H9 (cell line): ENCODE measurements at regions not wholly inside any gene's neighbourhood (a gene's known extent, or its start where the extent isn't known, plus 50 kb on each side); places are given as distances from the start of the nearest gene placed in this dataset.

Source experiments
- DNase-seq: peaks from one replicate; pipeline ENCODE4 v3.0.0-alpha.2; 2017
- H2AFZ ChIP-seq: one replicate; pipeline ENCODE4 v1.6.1; 2013; ENCODE audit warnings: mild to moderate bottlenecking, low read length, control low read depth, moderate library complexity
- H2AK5ac ChIP-seq: 2 replicates; pipeline ENCODE4 v1.6.1; 2013; ENCODE audit warnings: low read length, control low read depth, mixed read lengths; ENCODE audit not compliant: insufficient read length
- H2BK120ac ChIP-seq: one replicate; pipeline ENCODE4 v1.6.1; 2013; ENCODE audit warnings: low read depth, mild to moderate bottlenecking, low read length, control low read depth, inconsistent platforms; ENCODE audit not compliant: poor library complexity, severe bottlenecking
- H2BK12ac ChIP-seq: 2 replicates; pipeline ENCODE4 v1.6.1; 2013; ENCODE audit warnings: low read length, control low read depth, mixed read lengths, low read depth; ENCODE audit not compliant: insufficient read length
- H2BK15ac ChIP-seq: 2 replicates; pipeline ENCODE4 v1.6.1; 2013; ENCODE audit warnings: low read depth, low read length, control low read depth
- H2BK20ac ChIP-seq: one replicate; pipeline ENCODE4 v1.6.1; 2013; ENCODE audit warnings: low read depth, mild to moderate bottlenecking, low read length, control low read depth, inconsistent platforms; ENCODE audit not compliant: poor library complexity, severe bottlenecking
- H2BK5ac ChIP-seq: 2 replicates; pipeline ENCODE4 v1.6.1; 2013; ENCODE audit warnings: low read length, control low read depth, mixed read lengths; ENCODE audit not compliant: insufficient read length
- H3K14ac ChIP-seq: 2 replicates; pipeline ENCODE4 v1.6.1; 2013; ENCODE audit warnings: low read length, control low read depth; ENCODE audit not compliant: insufficient read depth
- H3K18ac ChIP-seq: 2 replicates; pipeline ENCODE4 v1.6.1; 2013; ENCODE audit warnings: low read depth, mild to moderate bottlenecking, mixed read lengths, low read length, control low read depth; ENCODE audit not compliant: insufficient read length
- H3K23ac ChIP-seq: 2 replicates; pipeline ENCODE4 v1.6.1; 2013; ENCODE audit warnings: low read length, control low read depth, mixed read lengths, low read depth; ENCODE audit not compliant: insufficient read length
- H3K23me2 ChIP-seq: 2 replicates; pipeline ENCODE4 v1.6.1; 2013; ENCODE audit warnings: low read depth, mild to moderate bottlenecking, mixed read lengths, low read length, control low read depth; ENCODE audit not compliant: insufficient read length, poor library complexity, severe bottlenecking
- H3K27ac ChIP-seq: 2 replicates; pipeline ENCODE4 v1.5.1; 2013; ENCODE audit warnings: low read length, control low read depth, mixed read lengths, low read depth; ENCODE audit not compliant: insufficient read length
- H3K27me3 ChIP-seq: 2 replicates; pipeline ENCODE4 v1.6.1; 2013; ENCODE audit warnings: low read length, control low read depth, inconsistent platforms; ENCODE audit not compliant: insufficient read depth
- H3K4ac ChIP-seq: 2 replicates; pipeline ENCODE4 v1.6.1; 2013; ENCODE audit warnings: low read depth, mild to moderate bottlenecking, control low read depth, inconsistent platforms, low read length, moderate library complexity
- H3K4me1 ChIP-seq: 2 replicates; pipeline ENCODE4 v1.6.1; 2013; ENCODE audit warnings: low read length, control low read depth, inconsistent platforms; ENCODE audit not compliant: insufficient read depth
- H3K4me2 ChIP-seq: 2 replicates; pipeline ENCODE4 v1.6.1; 2013; ENCODE audit warnings: low read length, control low read depth, mixed read lengths; ENCODE audit not compliant: insufficient read length, insufficient read depth
- H3K56ac ChIP-seq: 2 replicates; pipeline ENCODE4 v1.6.1; 2013; ENCODE audit warnings: low read depth, mild to moderate bottlenecking, mixed read lengths, low read length, control low read depth; ENCODE audit not compliant: insufficient read length
- H3K79me1 ChIP-seq: 2 replicates; pipeline ENCODE4 v1.6.1; 2013; ENCODE audit warnings: low read depth, mild to moderate bottlenecking, moderate library complexity, low read length, control low read depth, inconsistent platforms; ENCODE audit not compliant: insufficient read depth, poor library complexity, severe bottlenecking
- H3K79me2 ChIP-seq: 2 replicates; pipeline ENCODE4 v1.6.1; 2013; ENCODE audit warnings: low read length, control low read depth, inconsistent platforms; ENCODE audit not compliant: insufficient read depth
- H3K9ac ChIP-seq: 2 replicates; pipeline ENCODE4 v1.6.1; 2013; ENCODE audit warnings: low read length, control low read depth, mixed read lengths; ENCODE audit not compliant: insufficient read length; ENCODE audit errors: extremely low read depth
- H3K9me3 ChIP-seq: one replicate; pipeline ENCODE4 v1.6.1; 2013; ENCODE audit warnings: low read depth, low read length, inconsistent platforms; ENCODE audit not compliant: control insufficient read depth
- H3T11ph ChIP-seq: one replicate; pipeline ENCODE4 v1.6.1; 2013; ENCODE audit warnings: mild to moderate bottlenecking, low read length, control low read depth, inconsistent platforms
- H4K20me1 ChIP-seq: one replicate; pipeline ENCODE4 v1.6.1; 2013; ENCODE audit not compliant: control insufficient read depth, insufficient read length, insufficient read depth
- H4K5ac ChIP-seq: 2 replicates; pipeline ENCODE4 v1.6.1; 2013; ENCODE audit warnings: low read depth, mild to moderate bottlenecking, mixed read lengths, low read length, control low read depth; ENCODE audit not compliant: insufficient read length
- H4K8ac ChIP-seq: replicated peaks from 2 replicates; pipeline ENCODE4 v1.6.1; 2013; ENCODE audit warnings: low read length, control low read depth, mixed read lengths, low read depth; ENCODE audit not compliant: insufficient read length
- H4K91ac ChIP-seq: 2 replicates; pipeline ENCODE4 v1.6.1; 2013; ENCODE audit warnings: low read depth, mild to moderate bottlenecking, moderate library complexity, mixed read lengths, low read length, control low read depth; ENCODE audit not compliant: insufficient read length
- H3K27ac Mint-ChIP-seq, 3 experiments: 2 replicates in 2 of 3; 3 replicates in 1 of 3; pipeline ENCODE4 v1.8.0; 2020 to 2021; ENCODE audit warnings: mixed read lengths in 3 of 3, mild to moderate bottlenecking in 1 of 3, moderate library complexity in 1 of 3
- H3K27me3 Mint-ChIP-seq: 2 replicates; pipeline ENCODE4 v1.8.0; 2021; ENCODE audit warnings: low read depth, mild to moderate bottlenecking, moderate library complexity, mixed read lengths
- H3K36me3 Mint-ChIP-seq, 3 experiments: 2 replicates in 2 of 3; 3 replicates in 1 of 3; pipeline ENCODE4 v1.8.0; 2020 to 2021; ENCODE audit warnings: low read depth in 3 of 3, mixed read lengths in 3 of 3; ENCODE audit not compliant: insufficient read depth in 1 of 3
- H3K4me1 Mint-ChIP-seq, 2 experiments: 2 replicates each; pipeline ENCODE4 v1.8.0; 2020; ENCODE audit warnings: mixed read lengths in 2 of 2
- H3K4me3 Mint-ChIP-seq, 2 experiments: 2 replicates in 1 of 2; 3 replicates in 1 of 2; pipeline ENCODE4 v1.8.0; 2020 to 2021; ENCODE audit warnings: mild to moderate bottlenecking in 2 of 2, mixed read lengths in 2 of 2, moderate library complexity in 1 of 2
- H3K9me3 Mint-ChIP-seq, 2 experiments: 2 replicates in 1 of 2; 3 replicates in 1 of 2; pipeline ENCODE4 v1.8.0; 2020; ENCODE audit warnings: mild to moderate bottlenecking in 2 of 2, mixed read lengths in 2 of 2, moderate library complexity in 1 of 2
- CTCF ChIP-seq: fragments of 200-600 bp; sonication (generic); conservative IDR thresholded peaks from 3 replicates; pipeline ENCODE4 v1.8.0; 2021; ENCODE audit warnings: antibody characterized with exemption, mild to moderate bottlenecking
- WGBS: extraction: QIAGEN DNeasy Blood & Tissue Kit; methylation state at CpG from one replicate; pipeline ENCODE4 v1.1.7; 2013; ENCODE audit warnings: missing lambda C conversion rate, low lambda C conversion rate, mixed read lengths; ENCODE audit not compliant: insufficient read length; ENCODE audit errors: extremely low coverage; 5-methylcytosine and 5-hydroxymethylcytosine counted together

GRCh38 chr22:44431256-44431655 is 66.8 kb downstream of the RTL6 start:
- DNase-seq: no peak

More at GRCh38 chr22:44431256-44431655, 66.8 kb downstream of the RTL6 start:
- TF ChIP-seq CTCF: no peak
- H3K56ac ChIP-seq: no peak overlapping the region
- H3K4me1 ChIP-seq: peaks cover 4% of the 10 kb centered on the region; the same call in 1 of the 2 replicates
- no CpG with 5 or more reads among the region's 4 CpGs for WGBS
- H3K23me2 ChIP-seq: no peaks in the 10 kb centered on the region
- H3K9me3 ChIP-seq: no peaks in the 10 kb centered on the region
- no peak overlapping the region for H3K27ac ChIP-seq
- no peak overlapping the region for H2BK15ac ChIP-seq
- H4K5ac ChIP-seq: no peak overlapping the region
- no peak overlapping the region for H2BK20ac ChIP-seq
- no peak overlapping the region for H4K8ac ChIP-seq
- no peak overlapping the region for H3K4me2 ChIP-seq
- no peak overlapping the region for H2AFZ ChIP-seq
- H3T11ph ChIP-seq: no peak overlapping the region
- H2BK12ac ChIP-seq: no peak overlapping the region
- H3K23ac ChIP-seq: no peak overlapping the region
- H4K20me1 ChIP-seq: no peaks in the 10 kb centered on the region
- no peak overlapping the region for H3K4me3 Mint-ChIP-seq
- H3K4ac ChIP-seq: no peak overlapping the region
- H4K91ac ChIP-seq: no peak overlapping the region
- no peaks in the 10 kb centered on the region for H3K9me3 Mint-ChIP-seq
- no peaks in the 10 kb centered on the region for H3K79me1 ChIP-seq
- no peak overlapping the region for H2BK120ac ChIP-seq
- H3K14ac ChIP-seq: no peak overlapping the region
- H3K27ac Mint-ChIP-seq: no peak overlapping the region
- no peaks in the 10 kb centered on the region for H3K36me3 Mint-ChIP-seq
- H3K4me1 Mint-ChIP-seq: peaks cover 17 to 21% of the 10 kb centered on the region in 2 experiments
- H3K18ac ChIP-seq: no peak overlapping the region
- H3K79me2 ChIP-seq: no peaks in the 10 kb centered on the region
- no peaks in the 10 kb centered on the region for H3K27me3 ChIP-seq
- H3K9ac ChIP-seq: no peak overlapping the region
- H2BK5ac ChIP-seq: no peak overlapping the region
- H2AK5ac ChIP-seq: no peak overlapping the region
- no peaks in the 10 kb centered on the region; the same call in 1 of the 2 replicates for H3K27me3 Mint-ChIP-seq
